Fibroblast of lung (primary cell): ENCODE measurements at regions not wholly inside any gene's neighbourhood (a gene's known extent, or its start where the extent isn't known, plus 50 kb on each side); places are given as distances from the start of the nearest gene placed in this dataset.

Source experiments
- DNase-seq, 2 donors: peaks; one replicate each; pipeline versions ENCODE4 v3.0.0 to v3.0.0-alpha.2; 2010; ENCODE audit warnings: low read depth in 2 of 2
- H2AFZ ChIP-seq: 2 replicates; pipeline ENCODE4 v1.5.1; 2012; ENCODE audit warnings: low read length, control low read depth, inconsistent platforms
- H3K27ac ChIP-seq: 2 replicates; pipeline ENCODE4 v1.5.1; 2011; ENCODE audit warnings: low read length, control low read depth; ENCODE audit not compliant: insufficient read depth
- H3K27me3 ChIP-seq: 2 replicates; pipeline ENCODE4 v1.5.1; 2011; ENCODE audit warnings: mild to moderate bottlenecking, low read length; ENCODE audit not compliant: control insufficient read depth, insufficient read depth
- H3K36me3 ChIP-seq: 2 replicates; pipeline ENCODE4 v1.5.1; 2011; ENCODE audit warnings: low read length; ENCODE audit not compliant: control insufficient read depth, insufficient read depth
- H3K4me1 ChIP-seq: 2 replicates; pipeline ENCODE4 v1.5.1; 2011; ENCODE audit warnings: low read length; ENCODE audit not compliant: control insufficient read depth, insufficient read depth; ENCODE audit errors: extremely low read depth
- H3K4me2 ChIP-seq: 2 replicates; pipeline ENCODE4 v1.5.1; 2011; ENCODE audit warnings: low read length, control low read depth; ENCODE audit not compliant: insufficient read depth; ENCODE audit errors: extremely low read depth
- H3K4me3 ChIP-seq, 4 experiments: fragments of 200-600 bp in 1 of 4; sonication (generic) in 1 of 4; replicated peaks in 1 of 4; 2 replicates each; pipeline ENCODE4 v1.5.1; 2011 to 2016; ENCODE audit warnings: low read length in 4 of 4, low read depth in 3 of 4, mild to moderate bottlenecking in 3 of 4, control low read depth in 2 of 4, inconsistent platforms in 1 of 4, mixed read lengths in 1 of 4; ENCODE audit not compliant: insufficient read depth in 1 of 4; ENCODE audit errors: control extremely low read depth in 1 of 4
- H3K79me2 ChIP-seq: 2 replicates; pipeline ENCODE4 v1.5.1; 2012; ENCODE audit warnings: mild to moderate bottlenecking, low read length, inconsistent platforms; ENCODE audit not compliant: control insufficient read depth, insufficient read depth
- H3K9ac ChIP-seq: 2 replicates; pipeline ENCODE4 v1.5.1; 2011; ENCODE audit warnings: mild to moderate bottlenecking, low read length, control low read depth; ENCODE audit not compliant: insufficient read depth
- H3K9me3 ChIP-seq: 2 replicates; pipeline ENCODE4 v1.5.1; 2012; ENCODE audit warnings: low read depth, low read length; ENCODE audit not compliant: control insufficient read depth, insufficient read depth
- H4K20me1 ChIP-seq: 2 replicates; pipeline ENCODE4 v1.5.1; 2011; ENCODE audit warnings: low read length; ENCODE audit not compliant: control insufficient read depth, insufficient read depth; ENCODE audit errors: extremely low read depth
- EZH2 ChIP-seq: IDR thresholded peaks from 2 replicates; pipeline ENCODE4 v1.5.1; 2012; ENCODE audit warnings: low read length, control low read depth, mild to moderate bottlenecking; ENCODE audit errors: missing control alignments
- TF ChIP-seq, protein P1 (sequence below), 2 donors: IDR thresholded peaks in 1 of 2; conservative IDR thresholded peaks in 1 of 2; 1 replicate in 1 of 2; 2 replicates in 1 of 2; pipeline ENCODE4 v1.5.1; 2011 to 2012; ENCODE audit warnings: low read length in 2 of 2, control low read depth in 1 of 2, inconsistent platforms in 1 of 2, low read depth in 1 of 2, mild to moderate bottlenecking in 1 of 2

DNA sequence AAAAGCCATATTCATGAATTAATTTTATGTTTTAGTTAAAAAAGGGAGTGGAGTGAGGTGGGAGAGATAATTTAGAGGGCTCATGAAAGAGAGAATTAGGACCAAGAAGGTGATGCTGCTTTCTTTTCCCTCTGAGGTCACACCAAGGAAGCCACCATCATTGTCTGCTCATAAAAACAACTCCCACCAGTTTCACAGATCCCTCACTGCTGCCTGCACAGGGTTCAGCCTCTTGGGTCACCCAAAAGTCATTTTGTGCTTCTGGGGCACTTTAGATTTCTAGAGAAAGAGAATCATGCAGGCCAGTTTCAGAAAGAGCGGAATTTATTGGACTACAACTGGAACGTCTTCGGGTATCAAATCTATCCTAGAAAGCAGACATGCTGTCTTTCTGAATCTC is 241.4 kb upstream of the EOMES start:
- Histone ChIP-seq H3K27me3 (no peaks in the 10 kb centered on the region), H3K36me3 (no peaks in the 10 kb centered on the region), H3K9ac (no peak overlapping the region), H3K9me3 (no peaks in the 10 kb centered on the region), H3K79me2 (no peaks in the 10 kb centered on the region), H3K4me3 (no peak overlapping the region), H3K4me1 (no peaks in the 10 kb centered on the region), H4K20me1 (no peaks in the 10 kb centered on the region), H3K27ac (no peak overlapping the region), H3K4me2 (no peak overlapping the region), H2AFZ (no peak overlapping the region)
- no peak for DNase-seq
- TF ChIP-seq, protein P1, sequence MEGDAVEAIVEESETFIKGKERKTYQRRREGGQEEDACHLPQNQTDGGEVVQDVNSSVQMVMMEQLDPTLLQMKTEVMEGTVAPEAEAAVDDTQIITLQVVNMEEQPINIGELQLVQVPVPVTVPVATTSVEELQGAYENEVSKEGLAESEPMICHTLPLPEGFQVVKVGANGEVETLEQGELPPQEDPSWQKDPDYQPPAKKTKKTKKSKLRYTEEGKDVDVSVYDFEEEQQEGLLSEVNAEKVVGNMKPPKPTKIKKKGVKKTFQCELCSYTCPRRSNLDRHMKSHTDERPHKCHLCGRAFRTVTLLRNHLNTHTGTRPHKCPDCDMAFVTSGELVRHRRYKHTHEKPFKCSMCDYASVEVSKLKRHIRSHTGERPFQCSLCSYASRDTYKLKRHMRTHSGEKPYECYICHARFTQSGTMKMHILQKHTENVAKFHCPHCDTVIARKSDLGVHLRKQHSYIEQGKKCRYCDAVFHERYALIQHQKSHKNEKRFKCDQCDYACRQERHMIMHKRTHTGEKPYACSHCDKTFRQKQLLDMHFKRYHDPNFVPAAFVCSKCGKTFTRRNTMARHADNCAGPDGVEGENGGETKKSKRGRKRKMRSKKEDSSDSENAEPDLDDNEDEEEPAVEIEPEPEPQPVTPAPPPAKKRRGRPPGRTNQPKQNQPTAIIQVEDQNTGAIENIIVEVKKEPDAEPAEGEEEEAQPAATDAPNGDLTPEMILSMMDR (conservative IDR thresholded peaks at IDR 0.05 in 1 of 2, IDR thresholded peaks at IDR 0.05 in 1 of 2; ENCODE audit: low read depth in 1 of 2, low read length in 2 of 2): no peak
- TF ChIP-seq EZH2: no peak

- TF ChIP-seq, protein P1 (conservative IDR thresholded peaks at IDR 0.05 in 1 of 2, IDR thresholded peaks at IDR 0.05 in 1 of 2; ENCODE audit: low read depth in 1 of 2, low read length in 2 of 2): no peak
- TF ChIP-seq EZH2: no peak
- H3K79me2 ChIP-seq: no peaks in the 10 kb centered on the region
- no peaks in the 10 kb centered on the region for H3K36me3 ChIP-seq
- no peaks in the 10 kb centered on the region for H3K4me1 ChIP-seq
- H3K27me3 ChIP-seq: no peaks in the 10 kb centered on the region
- H2AFZ ChIP-seq: no peak overlapping the region
- no peak overlapping the region for H3K4me3 ChIP-seq
- DNase-seq: no peak
- H3K9me3 ChIP-seq: no peaks in the 10 kb centered on the region
- no peak overlapping the region for H3K4me2 ChIP-seq
- H3K27ac ChIP-seq: no peak overlapping the region
- no peak overlapping the region for H3K9ac ChIP-seq
- no peaks in the 10 kb centered on the region for H4K20me1 ChIP-seq
These were observed 249.5 kb upstream of the EOMES start for GRCh38 chr3:27971600-27971999.

DNA sequence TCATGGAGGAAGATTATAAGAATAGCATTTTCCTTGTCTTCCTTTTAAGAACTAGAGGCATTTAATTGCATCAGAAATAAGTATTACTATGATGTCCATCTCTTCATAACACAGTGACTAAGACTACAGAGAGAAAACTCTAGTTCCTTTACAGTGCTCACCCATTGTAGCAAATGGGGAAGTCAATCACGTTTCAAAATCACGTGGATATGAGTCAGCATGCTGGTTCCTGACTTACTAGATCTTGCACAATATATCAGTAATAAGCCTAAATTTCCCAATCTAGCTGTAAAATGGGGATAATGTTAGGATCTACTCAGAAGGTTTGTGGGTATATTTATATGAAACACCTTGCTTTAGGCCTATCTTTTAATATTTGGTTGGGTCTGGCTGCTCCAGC is 254.8 kb upstream of the EOMES start:
- Histone ChIP-seq H3K27me3 (no peaks in the 10 kb centered on the region), H3K27ac (no peak overlapping the region), H3K4me1 (no peaks in the 10 kb centered on the region), H3K9me3 (no peaks in the 10 kb centered on the region), H3K4me2 (no peak overlapping the region), H3K36me3 (no peaks in the 10 kb centered on the region), H3K79me2 (no peaks in the 10 kb centered on the region), H3K4me3 (no peak overlapping the region), H2AFZ (no peak overlapping the region), H3K9ac (no peak overlapping the region), H4K20me1 (no peaks in the 10 kb centered on the region)
- DNase-seq: peak; percentile 2 to 66
- TF ChIP-seq, protein P1 (conservative IDR thresholded peaks at IDR 0.05 in 1 of 2, IDR thresholded peaks at IDR 0.05 in 1 of 2; ENCODE audit: low read depth in 1 of 2, low read length in 2 of 2): no peak
- no peak for TF ChIP-seq EZH2
